ENCODE measurements at regions not wholly inside any gene's neighbourhood (a gene's known extent, or its start where the extent isn't known, plus 50 kb on each side); places are given as distances from the start of the nearest gene placed in this dataset.

GRCh38 chr16:82368041-82368440 is 198.0 kb upstream of the MPHOSPH6 start:
- TF ChIP-seq, protein P1, sequence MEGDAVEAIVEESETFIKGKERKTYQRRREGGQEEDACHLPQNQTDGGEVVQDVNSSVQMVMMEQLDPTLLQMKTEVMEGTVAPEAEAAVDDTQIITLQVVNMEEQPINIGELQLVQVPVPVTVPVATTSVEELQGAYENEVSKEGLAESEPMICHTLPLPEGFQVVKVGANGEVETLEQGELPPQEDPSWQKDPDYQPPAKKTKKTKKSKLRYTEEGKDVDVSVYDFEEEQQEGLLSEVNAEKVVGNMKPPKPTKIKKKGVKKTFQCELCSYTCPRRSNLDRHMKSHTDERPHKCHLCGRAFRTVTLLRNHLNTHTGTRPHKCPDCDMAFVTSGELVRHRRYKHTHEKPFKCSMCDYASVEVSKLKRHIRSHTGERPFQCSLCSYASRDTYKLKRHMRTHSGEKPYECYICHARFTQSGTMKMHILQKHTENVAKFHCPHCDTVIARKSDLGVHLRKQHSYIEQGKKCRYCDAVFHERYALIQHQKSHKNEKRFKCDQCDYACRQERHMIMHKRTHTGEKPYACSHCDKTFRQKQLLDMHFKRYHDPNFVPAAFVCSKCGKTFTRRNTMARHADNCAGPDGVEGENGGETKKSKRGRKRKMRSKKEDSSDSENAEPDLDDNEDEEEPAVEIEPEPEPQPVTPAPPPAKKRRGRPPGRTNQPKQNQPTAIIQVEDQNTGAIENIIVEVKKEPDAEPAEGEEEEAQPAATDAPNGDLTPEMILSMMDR (conservative IDR thresholded peaks at IDR 0.05 in 1 of 2, IDR thresholded peaks at IDR 0.05 in 1 of 2; ENCODE audit: low read depth in 1 of 2, low read length in 2 of 2), result peak in 1 of 2 donors; percentile 8
- no peak for TF ChIP-seq EZH2 (IDR thresholded peaks at IDR 0.05; ENCODE audit: low read length, missing control alignments)
- no peaks in the 10 kb centered on the region for H3K4me1 ChIP-seq (ENCODE audit: control insufficient read depth, extremely low read depth, insufficient read depth, low read length)
- peak; percentile 9 to 23 for DNase-seq (ENCODE audit: low read depth in 2 of 2)
- no peak overlapping the region for H2AFZ ChIP-seq (ENCODE audit: low read length)
- no peak overlapping the region for H3K4me3 ChIP-seq (replicated peaks in 1 of 4; ENCODE audit: control extremely low read depth in 1 of 4, insufficient read depth in 1 of 4, low read depth in 3 of 4, low read length in 4 of 4)
- H4K20me1 ChIP-seq (ENCODE audit: control insufficient read depth, extremely low read depth, insufficient read depth, low read length), result no peaks in the 10 kb centered on the region
- H3K27me3 ChIP-seq (ENCODE audit: control insufficient read depth, insufficient read depth, low read length), result no peaks in the 10 kb centered on the region
- no peak overlapping the region for H3K9ac ChIP-seq (ENCODE audit: insufficient read depth, low read length)
- H3K4me2 ChIP-seq (ENCODE audit: extremely low read depth, insufficient read depth, low read length), result no peak overlapping the region
- no peaks in the 10 kb centered on the region for H3K9me3 ChIP-seq (ENCODE audit: control insufficient read depth, insufficient read depth, low read depth, low read length)
- no peaks in the 10 kb centered on the region for H3K79me2 ChIP-seq (ENCODE audit: control insufficient read depth, insufficient read depth, low read length)
- no peaks in the 10 kb centered on the region for H3K36me3 ChIP-seq (ENCODE audit: control insufficient read depth, insufficient read depth, low read length)
- no peak overlapping the region for H3K27ac ChIP-seq (ENCODE audit: insufficient read depth, low read length)

- Histone ChIP-seq H3K27me3 (ENCODE audit: control insufficient read depth, insufficient read depth, low read length) (no peaks in the 10 kb centered on the region), H3K4me2 (ENCODE audit: extremely low read depth, insufficient read depth, low read length) (no peak overlapping the region), H2AFZ (ENCODE audit: low read length) (no peak overlapping the region), H3K4me1 (ENCODE audit: control insufficient read depth, extremely low read depth, insufficient read depth, low read length) (no peaks in the 10 kb centered on the region), H3K9ac (ENCODE audit: insufficient read depth, low read length) (no peak overlapping the region), H3K27ac (ENCODE audit: insufficient read depth, low read length) (no peak overlapping the region), H3K36me3 (ENCODE audit: control insufficient read depth, insufficient read depth, low read length) (no peaks in the 10 kb centered on the region), H3K9me3 (ENCODE audit: control insufficient read depth, insufficient read depth, low read depth, low read length) (no peaks in the 10 kb centered on the region), H3K79me2 (ENCODE audit: control insufficient read depth, insufficient read depth, low read length) (no peaks in the 10 kb centered on the region), H3K4me3 (replicated peaks in 1 of 4; ENCODE audit: control extremely low read depth in 1 of 4, insufficient read depth in 1 of 4, low read depth in 3 of 4, low read length in 4 of 4) (no peak overlapping the region), H4K20me1 (ENCODE audit: control insufficient read depth, extremely low read depth, insufficient read depth, low read length) (no peaks in the 10 kb centered on the region)
- DNase-seq (ENCODE audit: low read depth in 2 of 2), result no peak
- TF ChIP-seq, protein P1 (conservative IDR thresholded peaks at IDR 0.05 in 1 of 2, IDR thresholded peaks at IDR 0.05 in 1 of 2; ENCODE audit: low read depth in 1 of 2, low read length in 2 of 2), result no peak
- no peak for TF ChIP-seq EZH2 (IDR thresholded peaks at IDR 0.05; ENCODE audit: low read length, missing control alignments)
These were observed 196.4 kb upstream of the MPHOSPH6 start for GRCh38 chr16:82366462-82366861.

- Histone ChIP-seq H3K27me3 (ENCODE audit: control insufficient read depth, insufficient read depth, low read length) (no peaks in the 10 kb centered on the region), H3K9me3 (ENCODE audit: control insufficient read depth, insufficient read depth, low read depth, low read length) (no peaks in the 10 kb centered on the region), H2AFZ (ENCODE audit: low read length) (no peak overlapping the region), H3K36me3 (ENCODE audit: control insufficient read depth, insufficient read depth, low read length) (no peaks in the 10 kb centered on the region), H3K9ac (ENCODE audit: insufficient read depth, low read length) (no peak overlapping the region), H3K4me2 (ENCODE audit: extremely low read depth, insufficient read depth, low read length) (no peak overlapping the region), H3K4me3 (replicated peaks in 1 of 4; ENCODE audit: control extremely low read depth in 1 of 4, insufficient read depth in 1 of 4, low read depth in 3 of 4, low read length in 4 of 4) (no peak overlapping the region), H3K79me2 (ENCODE audit: control insufficient read depth, insufficient read depth, low read length) (no peaks in the 10 kb centered on the region), H3K27ac (ENCODE audit: insufficient read depth, low read length) (no peak overlapping the region), H4K20me1 (ENCODE audit: control insufficient read depth, extremely low read depth, insufficient read depth, low read length) (no peaks in the 10 kb centered on the region), H3K4me1 (ENCODE audit: control insufficient read depth, extremely low read depth, insufficient read depth, low read length) (no peaks in the 10 kb centered on the region)
- DNase-seq (ENCODE audit: low read depth in 2 of 2), result no peak
- no peak for TF ChIP-seq EZH2 (IDR thresholded peaks at IDR 0.05; ENCODE audit: low read length, missing control alignments)
- TF ChIP-seq, protein P1 (conservative IDR thresholded peaks at IDR 0.05 in 1 of 2, IDR thresholded peaks at IDR 0.05 in 1 of 2; ENCODE audit: low read depth in 1 of 2, low read length in 2 of 2), result no peak
These were observed 194.7 kb upstream of the MPHOSPH6 start for GRCh38 chr16:82364690-82365089.

Data from fibroblast of lung (primary cell).